HL-60 (cell line): ENCODE measurements at regions not wholly inside any gene's neighbourhood (a gene's known extent, or its start where the extent isn't known, plus 50 kb on each side); places are given as distances from the start of the nearest gene placed in this dataset.

Experiments
- DNase-seq, 2 experiments: peaks; one replicate each; pipeline ENCODE4 v3.0.0-alpha.2; 2010 to 2020; ENCODE audit warnings: low read depth in 1 of 2, low spot score in 1 of 2
- H3K27ac ChIP-seq: fragments of 250-450 bp; sonication (Bioruptor Pico); replicated peaks from 2 replicates; pipeline ENCODE4 v1.5.1; 2020; ENCODE audit warnings: mild to moderate bottlenecking, moderate library complexity
- H3K27me3 ChIP-seq: fragments of 250-450 bp; sonication (Bioruptor Pico); 2 replicates; pipeline ENCODE4 v1.5.1; 2021; ENCODE audit warnings: mild to moderate bottlenecking, moderate library complexity; ENCODE audit not compliant: insufficient read depth, poor library complexity, severe bottlenecking
- H3K4me3 ChIP-seq: replicated peaks from 2 replicates; pipeline ENCODE4 v1.5.1; 2011; ENCODE audit warnings: mild to moderate bottlenecking, control low read depth, low read length; ENCODE audit not compliant: insufficient read depth
- CTCF ChIP-seq: IDR thresholded peaks from one replicate; pipeline ENCODE4 v1.5.1; 2011; ENCODE audit warnings: low read length, control low read depth, inconsistent platforms; ENCODE audit not compliant: insufficient read depth
- GABPA ChIP-seq: IDR thresholded peaks from 2 replicates; pipeline ENCODE4 v1.6.1; 2012; ENCODE audit warnings: low read depth
- POLR2AphosphoS5 ChIP-seq: IDR thresholded peaks from 2 replicates; pipeline ENCODE4 v1.6.1; 2012; ENCODE audit warnings: low read depth
- SPI1 ChIP-seq: IDR thresholded peaks from 2 replicates; pipeline ENCODE4 v1.6.1; 2012; ENCODE audit warnings: low read depth, mild to moderate bottlenecking, borderline replicate concordance
- TF ChIP-seq, protein P1 (sequence below): IDR thresholded peaks from 2 replicates; pipeline ENCODE4 v1.6.1; 2012; ENCODE audit warnings: low read depth; ENCODE audit not compliant: insufficient replicate concordance

- Histone ChIP-seq H3K4me3 (no peak overlapping the region), H3K27ac (no peak overlapping the region), H3K27me3 (no peaks in the 10 kb centered on the region)
- DNase-seq = no peak
- no peak for TF ChIP-seq POLR2AphosphoS5
- TF ChIP-seq CTCF = no peak
- no peak for TF ChIP-seq SPI1
- no peak for TF ChIP-seq GABPA
- TF ChIP-seq, protein P1, sequence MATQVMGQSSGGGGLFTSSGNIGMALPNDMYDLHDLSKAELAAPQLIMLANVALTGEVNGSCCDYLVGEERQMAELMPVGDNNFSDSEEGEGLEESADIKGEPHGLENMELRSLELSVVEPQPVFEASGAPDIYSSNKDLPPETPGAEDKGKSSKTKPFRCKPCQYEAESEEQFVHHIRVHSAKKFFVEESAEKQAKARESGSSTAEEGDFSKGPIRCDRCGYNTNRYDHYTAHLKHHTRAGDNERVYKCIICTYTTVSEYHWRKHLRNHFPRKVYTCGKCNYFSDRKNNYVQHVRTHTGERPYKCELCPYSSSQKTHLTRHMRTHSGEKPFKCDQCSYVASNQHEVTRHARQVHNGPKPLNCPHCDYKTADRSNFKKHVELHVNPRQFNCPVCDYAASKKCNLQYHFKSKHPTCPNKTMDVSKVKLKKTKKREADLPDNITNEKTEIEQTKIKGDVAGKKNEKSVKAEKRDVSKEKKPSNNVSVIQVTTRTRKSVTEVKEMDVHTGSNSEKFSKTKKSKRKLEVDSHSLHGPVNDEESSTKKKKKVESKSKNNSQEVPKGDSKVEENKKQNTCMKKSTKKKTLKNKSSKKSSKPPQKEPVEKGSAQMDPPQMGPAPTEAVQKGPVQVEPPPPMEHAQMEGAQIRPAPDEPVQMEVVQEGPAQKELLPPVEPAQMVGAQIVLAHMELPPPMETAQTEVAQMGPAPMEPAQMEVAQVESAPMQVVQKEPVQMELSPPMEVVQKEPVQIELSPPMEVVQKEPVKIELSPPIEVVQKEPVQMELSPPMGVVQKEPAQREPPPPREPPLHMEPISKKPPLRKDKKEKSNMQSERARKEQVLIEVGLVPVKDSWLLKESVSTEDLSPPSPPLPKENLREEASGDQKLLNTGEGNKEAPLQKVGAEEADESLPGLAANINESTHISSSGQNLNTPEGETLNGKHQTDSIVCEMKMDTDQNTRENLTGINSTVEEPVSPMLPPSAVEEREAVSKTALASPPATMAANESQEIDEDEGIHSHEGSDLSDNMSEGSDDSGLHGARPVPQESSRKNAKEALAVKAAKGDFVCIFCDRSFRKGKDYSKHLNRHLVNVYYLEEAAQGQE = no peak
Measured at GRCh38 chr11:110894224-110894623, 182.0 kb upstream of the ARHGAP20 start.

GRCh38 chr11:110892741-110893285 is 180.6 kb upstream of the ARHGAP20 start:
- DNase-seq = no peak
- no peak for TF ChIP-seq SPI1
- no peak for TF ChIP-seq GABPA
- TF ChIP-seq, protein P1 = no peak
- TF ChIP-seq POLR2AphosphoS5 = no peak
- no peak for TF ChIP-seq CTCF
- no peak overlapping the region for H3K4me3 ChIP-seq
- no peak overlapping the region for H3K27ac ChIP-seq
- no peaks in the 10 kb centered on the region for H3K27me3 ChIP-seq

DNA sequence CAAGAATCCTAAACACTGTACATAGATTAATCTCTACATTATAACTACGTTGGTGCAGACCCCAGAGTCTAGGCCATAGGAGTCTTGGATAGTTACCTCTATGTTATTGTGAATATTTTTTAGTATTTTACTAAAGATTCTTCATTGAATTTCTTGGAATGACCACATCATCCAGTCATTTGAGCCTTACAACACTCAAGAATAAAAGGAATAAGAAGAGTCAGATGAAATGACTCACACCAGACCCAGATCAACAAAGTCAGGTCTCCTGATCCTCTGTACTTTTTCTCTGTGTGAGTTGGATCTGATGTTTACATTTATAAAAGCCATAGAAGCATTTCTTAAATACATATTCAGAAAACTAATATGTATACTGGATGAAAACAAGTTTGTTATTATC is 179.2 kb upstream of the ARHGAP20 start:
- no peak overlapping the region for H3K4me3 ChIP-seq
- no peak for DNase-seq
- TF ChIP-seq GABPA (no peak), CTCF (no peak), SPI1 (no peak), POLR2AphosphoS5 (no peak)
- TF ChIP-seq, protein P1 = no peak
- no peaks in the 10 kb centered on the region for H3K27me3 ChIP-seq
- no peak overlapping the region for H3K27ac ChIP-seq
